ENCODE measurements at regions not wholly inside any gene's neighbourhood (a gene's known extent, or its start where the extent isn't known, plus 50 kb on each side); places are given as distances from the start of the nearest gene placed in this dataset.

GRCh38 chr13:69391756-69392155 lies 715.9 kb upstream of the ATXN8OS start:
- intact Hi-C loops (cut with micrococcal nuclease) (no loop called here), in situ Hi-C loops (cut with MboI) (no loop called here)
- Histone ChIP-seq H3K79me2 (ENCODE audit: control insufficient read depth, insufficient read depth, low read length) (no peaks in the 10 kb centered on the region), H3K27me3 (ENCODE audit: control insufficient read depth in 2 of 2, insufficient read depth in 2 of 2, low read length in 2 of 2) (no peaks in the 10 kb centered on the region), H4K20me1 (replicated peaks; ENCODE audit: control insufficient read depth, insufficient read depth, low read length) (no peaks in the 10 kb centered on the region), H3K4me1 (replicated peaks in 1 of 2; ENCODE audit: control insufficient read depth in 2 of 2, insufficient read depth in 2 of 2, low read length in 2 of 2) (no peaks in the 10 kb centered on the region), H3K4me2 (ENCODE audit: insufficient read depth, low read length) (no peak overlapping the region), H3K36me3 (ENCODE audit: control insufficient read depth, insufficient read depth, low read length) (no peaks in the 10 kb centered on the region), H3K9ac (ENCODE audit: insufficient read depth in 1 of 2, low read depth in 2 of 2, low read length in 2 of 2) (no peak overlapping the region), H3K4me3 (no peak overlapping the region), H3K27ac (ENCODE audit: extremely low read depth, low read depth, low read length) (no peak overlapping the region), H3K9me3 (replicated peaks; ENCODE audit: control insufficient read depth, insufficient read depth, low read depth, low read length) (no peaks in the 10 kb centered on the region), H2AFZ (ENCODE audit: low read depth, low read length) (no peak overlapping the region), H3K9me1 (ENCODE audit: control insufficient read depth, insufficient read depth, low read length) (no peaks in the 10 kb centered on the region)
- ATAC-seq (no peak), DNase-seq (ENCODE audit: extremely low read depth in 1 of 4, low spot score in 3 of 4) (no peak), FAIRE-seq (no peak)
- 59% methylated on average over 2 of the region's 2 CpGs for WGBS (ENCODE audit: insufficient coverage, low coverage, missing lambda C conversion rate)
- TF ChIP-seq POLR2A (conservative IDR thresholded peaks at IDR 0.05) (no peak), PURB (CRISPR knock-in tag; IDR thresholded peaks at IDR 0.05; ENCODE audit: low read depth) (no peak), SIN3B (IDR thresholded peaks at IDR 0.05; ENCODE audit: low read depth) (no peak), ZC3H4 (CRISPR knock-in tag; IDR thresholded peaks at IDR 0.05; ENCODE audit: borderline replicate concordance) (no peak), SMAD1 (IDR thresholded peaks at IDR 0.05; ENCODE audit: low read depth, low read length, partially characterized antibody) (no peak), SUPT5H (IDR thresholded peaks at IDR 0.05) (no peak)
- ChIA-PET CTCF (ENCODE audit: low intra/inter-chr PET ratio) (no interaction called here), POLR2A (no interaction called here)
- BruUV-seq (replicated peaks) = no TSS peak

DNA sequence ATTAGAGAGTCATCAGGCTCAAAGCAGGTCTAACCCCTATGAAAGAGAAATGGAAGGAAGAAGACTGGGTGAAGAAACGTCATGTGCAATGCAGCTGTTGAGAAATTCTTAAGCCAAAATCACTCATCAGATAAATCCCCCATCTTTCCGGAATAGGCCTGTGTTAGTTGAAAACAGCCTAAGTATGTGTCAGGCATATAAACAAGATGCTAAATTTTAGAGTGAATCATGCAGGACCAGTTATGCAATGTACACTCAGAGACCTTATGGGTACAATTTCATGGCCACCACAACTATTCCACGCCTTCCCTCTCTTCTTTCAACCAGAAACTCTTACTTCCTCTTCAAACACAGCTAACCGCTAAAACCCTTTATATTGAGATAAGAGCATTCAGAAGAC lies 717.7 kb upstream of the ATXN8OS start:
- POLR2A ChIA-PET = interaction anchor here (0.6 kb wide), 1 partner anchor 1002 kb away, joined by 3 read pairs; no protein-coding TSS in a partner anchor
- Histone ChIP-seq H3K79me2 (ENCODE audit: control insufficient read depth, insufficient read depth, low read length) (no peaks in the 10 kb centered on the region), H3K4me3 (no peak overlapping the region), H3K9me1 (ENCODE audit: control insufficient read depth, insufficient read depth, low read length) (no peaks in the 10 kb centered on the region), H4K20me1 (replicated peaks; ENCODE audit: control insufficient read depth, insufficient read depth, low read length) (no peaks in the 10 kb centered on the region), H3K4me1 (replicated peaks in 1 of 2; ENCODE audit: control insufficient read depth in 2 of 2, insufficient read depth in 2 of 2, low read length in 2 of 2) (no peaks in the 10 kb centered on the region), H3K9me3 (replicated peaks; ENCODE audit: control insufficient read depth, insufficient read depth, low read depth, low read length) (no peaks in the 10 kb centered on the region), H3K27me3 (ENCODE audit: control insufficient read depth in 2 of 2, insufficient read depth in 2 of 2, low read length in 2 of 2) (no peaks in the 10 kb centered on the region), H3K4me2 (ENCODE audit: insufficient read depth, low read length) (no peak overlapping the region), H2AFZ (ENCODE audit: low read depth, low read length) (no peak overlapping the region), H3K36me3 (ENCODE audit: control insufficient read depth, insufficient read depth, low read length) (no peaks in the 10 kb centered on the region), H3K9ac (ENCODE audit: insufficient read depth in 1 of 2, low read depth in 2 of 2, low read length in 2 of 2) (no peak overlapping the region), H3K27ac (ENCODE audit: extremely low read depth, low read depth, low read length) (no peak overlapping the region)
- intact Hi-C loops (cut with micrococcal nuclease) = no loop called here
- no peak for DNase-seq (ENCODE audit: extremely low read depth in 1 of 4, low spot score in 3 of 4)
- in situ Hi-C loops (cut with MboI) = no loop called here
- WGBS (ENCODE audit: insufficient coverage, low coverage, missing lambda C conversion rate) = 23% methylated on average over 3 of the region's 4 CpGs
- no peak for ATAC-seq
- FAIRE-seq = no peak
- CTCF ChIA-PET (ENCODE audit: low intra/inter-chr PET ratio) = no interaction called here
- no TSS peak for BruUV-seq (replicated peaks)
- no peak for TF ChIP-seq ZKSCAN3 (CRISPR knock-in tag; IDR thresholded peaks at IDR 0.05)
- TF ChIP-seq, protein P1, sequence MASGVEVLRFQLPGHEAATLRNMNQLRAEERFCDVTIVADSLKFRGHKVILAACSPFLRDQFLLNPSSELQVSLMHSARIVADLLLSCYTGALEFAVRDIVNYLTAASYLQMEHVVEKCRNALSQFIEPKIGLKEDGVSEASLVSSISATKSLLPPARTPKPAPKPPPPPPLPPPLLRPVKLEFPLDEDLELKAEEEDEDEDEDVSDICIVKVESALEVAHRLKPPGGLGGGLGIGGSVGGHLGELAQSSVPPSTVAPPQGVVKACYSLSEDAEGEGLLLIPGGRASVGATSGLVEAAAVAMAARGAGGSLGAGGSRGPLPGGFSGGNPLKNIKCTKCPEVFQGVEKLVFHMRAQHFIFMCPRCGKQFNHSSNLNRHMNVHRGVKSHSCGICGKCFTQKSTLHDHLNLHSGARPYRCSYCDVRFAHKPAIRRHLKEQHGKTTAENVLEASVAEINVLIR (CRISPR knock-in tag; IDR thresholded peaks at IDR 0.05) = no peak
- TF ChIP-seq, protein P2, sequence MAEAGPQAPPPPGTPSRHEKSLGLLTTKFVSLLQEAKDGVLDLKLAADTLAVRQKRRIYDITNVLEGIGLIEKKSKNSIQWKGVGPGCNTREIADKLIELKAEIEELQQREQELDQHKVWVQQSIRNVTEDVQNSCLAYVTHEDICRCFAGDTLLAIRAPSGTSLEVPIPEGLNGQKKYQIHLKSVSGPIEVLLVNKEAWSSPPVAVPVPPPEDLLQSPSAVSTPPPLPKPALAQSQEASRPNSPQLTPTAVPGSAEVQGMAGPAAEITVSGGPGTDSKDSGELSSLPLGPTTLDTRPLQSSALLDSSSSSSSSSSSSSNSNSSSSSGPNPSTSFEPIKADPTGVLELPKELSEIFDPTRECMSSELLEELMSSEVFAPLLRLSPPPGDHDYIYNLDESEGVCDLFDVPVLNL (CRISPR knock-in tag; IDR thresholded peaks at IDR 0.05; ENCODE audit: low read depth) = no peak
- no peak for TF ChIP-seq BRCA1 (IDR thresholded peaks at IDR 0.05)
- TF ChIP-seq BRCA1 (CRISPR knock-in tag; IDR thresholded peaks at IDR 0.05) = no peak
- TF ChIP-seq, protein P3, sequence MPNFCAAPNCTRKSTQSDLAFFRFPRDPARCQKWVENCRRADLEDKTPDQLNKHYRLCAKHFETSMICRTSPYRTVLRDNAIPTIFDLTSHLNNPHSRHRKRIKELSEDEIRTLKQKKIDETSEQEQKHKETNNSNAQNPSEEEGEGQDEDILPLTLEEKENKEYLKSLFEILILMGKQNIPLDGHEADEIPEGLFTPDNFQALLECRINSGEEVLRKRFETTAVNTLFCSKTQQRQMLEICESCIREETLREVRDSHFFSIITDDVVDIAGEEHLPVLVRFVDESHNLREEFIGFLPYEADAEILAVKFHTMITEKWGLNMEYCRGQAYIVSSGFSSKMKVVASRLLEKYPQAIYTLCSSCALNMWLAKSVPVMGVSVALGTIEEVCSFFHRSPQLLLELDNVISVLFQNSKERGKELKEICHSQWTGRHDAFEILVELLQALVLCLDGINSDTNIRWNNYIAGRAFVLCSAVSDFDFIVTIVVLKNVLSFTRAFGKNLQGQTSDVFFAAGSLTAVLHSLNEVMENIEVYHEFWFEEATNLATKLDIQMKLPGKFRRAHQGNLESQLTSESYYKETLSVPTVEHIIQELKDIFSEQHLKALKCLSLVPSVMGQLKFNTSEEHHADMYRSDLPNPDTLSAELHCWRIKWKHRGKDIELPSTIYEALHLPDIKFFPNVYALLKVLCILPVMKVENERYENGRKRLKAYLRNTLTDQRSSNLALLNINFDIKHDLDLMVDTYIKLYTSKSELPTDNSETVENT (CRISPR knock-in tag; IDR thresholded peaks at IDR 0.05) = no peak
- no peak for TF ChIP-seq NFATC3 (IDR thresholded peaks at IDR 0.05)

Measured in K562 (cell line).